GM10248 (cell line): ENCODE measurements at regions not wholly inside any gene's neighbourhood (a gene's known extent, or its start where the extent isn't known, plus 50 kb on each side); places are given as distances from the start of the nearest gene placed in this dataset.

Experiments
- CTCF ChIA-PET: fragments of 300-600 bp; sonication (Branson Sonifier 250); formaldehyde crosslinking; extraction: SDS; loops from one replicate; lab custom pipeline; 2021; ENCODE audit warnings: antibody characterized with exemption; lab: Yijun Ruan, JAX
- POLR2A ChIA-PET: fragments of 350-650 bp; sonication (Branson Sonifier 250); formaldehyde crosslinking; extraction: SDS; loops from one replicate; lab custom pipeline; 2020; ENCODE audit warnings: antibody characterized with exemption; lab: Yijun Ruan, JAX
- DNase-seq: peaks from one replicate; pipeline ENCODE4 v3.0.0; 2012; ENCODE audit errors: extremely low spot score
- CTCF ChIP-seq: IDR thresholded peaks from 2 replicates; pipeline ENCODE4 v1.5.1; 2012; ENCODE audit warnings: mild to moderate bottlenecking, low read depth; ENCODE audit errors: extremely low read depth, missing control alignments, control extremely low read depth

- TF ChIP-seq CTCF = no peak
- no peak for DNase-seq
- ChIA-PET POLR2A (no interaction called here), CTCF (interaction anchor here (1.0 kb wide), 1 partner anchor 13 kb away, joined by 3 read pairs; no protein-coding TSS in a partner anchor)
Measured at GRCh38 chrX:120021927-120022326, 55.6 kb downstream of the RHOXF2B start.

GRCh38 chrX:120020305-120020704 is 57.2 kb downstream of the RHOXF2B start:
- POLR2A ChIA-PET = no interaction called here
- CTCF ChIA-PET = no interaction called here
- DNase-seq = no peak
- TF ChIP-seq CTCF = no peak

GRCh38 chrX:120016068-120016441 is 61.4 kb downstream of the RHOXF2B start:
- no peak for TF ChIP-seq CTCF
- CTCF ChIA-PET = no interaction called here
- no peak for DNase-seq
- POLR2A ChIA-PET = no interaction called here

GRCh38 chrX:120015145-120016067 is 62.1 kb downstream of the RHOXF2B start:
- TF ChIP-seq CTCF = no peak
- ChIA-PET CTCF (no interaction called here), POLR2A (no interaction called here)
- no peak for DNase-seq

- POLR2A ChIA-PET = no interaction called here
- TF ChIP-seq CTCF = no peak
- CTCF ChIA-PET = interaction anchor here (1.1 kb wide), 1 partner anchor 199 kb away, joined by 3 read pairs; no protein-coding TSS in a partner anchor
- no peak for DNase-seq
Measured at GRCh38 chrX:120014354-120015130, 62.9 kb downstream of the RHOXF2B start.

- ChIA-PET POLR2A (no interaction called here), CTCF (no interaction called here)
- no peak for TF ChIP-seq CTCF
- DNase-seq = no peak
Measured at GRCh38 chrX:120001787-120002186, 58.2 kb upstream of the NKAP start.
